ENCODE measurements at regions not wholly inside any gene's neighbourhood (a gene's known extent, or its start where the extent isn't known, plus 50 kb on each side); places are given as distances from the start of the nearest gene placed in this dataset.
"Not testable (repeated sequence)": the region's sequence is repeated elsewhere in the genome, so short reads cannot be mapped to it uniquely, and the experiment has no call there.

- H3K4me3 ChIP-seq (ENCODE audit: low read depth, low read length) = no peak overlapping the region
- WGBS = 93% methylated on average over 15 of the region's 15 CpGs
- no peak for DNase-seq (ENCODE audit: extremely low spot score)
- no peaks in the 10 kb centered on the region for H3K36me3 ChIP-seq (ENCODE audit: insufficient read depth)
- H3K4me1 ChIP-seq (ENCODE audit: insufficient read depth) = no peaks in the 10 kb centered on the region
- no peak overlapping the region for H3K27ac ChIP-seq (ENCODE audit: low read depth)
Measured at GRCh38 chr10:124320778-124321432, 97.8 kb downstream of the OAT start.

GRCh38 chr10:124319926-124320391 lies 98.8 kb downstream of the OAT start:
- DNase-seq (ENCODE audit: extremely low spot score) = no peak

GRCh38 chr10:124319520-124319919 lies 99.2 kb downstream of the OAT start:
- DNase-seq (ENCODE audit: extremely low spot score); H3K4me1 ChIP-seq (ENCODE audit: insufficient read depth); H3K4me3 ChIP-seq (ENCODE audit: low read depth, low read length); H3K27ac ChIP-seq (ENCODE audit: low read depth); H3K36me3 ChIP-seq (ENCODE audit: insufficient read depth): not testable (repeated sequence)

More at GRCh38 chr10:124319926-124320391, 98.8 kb downstream of the OAT start:
- H3K36me3 ChIP-seq (ENCODE audit: insufficient read depth) = no peaks in the 10 kb centered on the region
- no peaks in the 10 kb centered on the region for H3K4me1 ChIP-seq (ENCODE audit: insufficient read depth)
- WGBS = 88% methylated on average over 3 of the region's 3 CpGs
- no peak overlapping the region for H3K27ac ChIP-seq (ENCODE audit: low read depth)
- no peak overlapping the region for H3K4me3 ChIP-seq (ENCODE audit: low read depth, low read length)

DNA sequence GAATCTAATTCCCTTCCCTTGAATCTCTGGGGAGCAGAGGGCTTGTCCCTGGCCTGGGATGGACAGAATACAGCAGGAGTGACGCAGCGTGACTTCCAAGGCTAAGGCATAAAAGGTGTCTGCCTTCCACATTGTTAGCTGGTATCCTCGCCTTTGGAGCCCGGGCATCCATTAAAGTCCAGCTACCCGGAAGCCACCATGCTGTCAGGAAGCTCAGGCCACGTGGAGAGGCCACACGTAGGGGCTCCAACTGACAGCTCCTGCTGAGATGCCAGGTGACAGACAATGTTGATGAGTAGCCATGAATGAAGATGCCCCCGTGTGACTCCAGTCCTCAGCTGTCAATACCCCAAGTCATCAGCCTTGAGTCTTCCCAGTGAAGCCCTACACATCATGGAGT lies 99.9 kb downstream of the OAT start:
- no peak for DNase-seq (ENCODE audit: extremely low spot score)
- no peaks in the 10 kb centered on the region for H3K36me3 ChIP-seq (ENCODE audit: insufficient read depth)

DNA sequence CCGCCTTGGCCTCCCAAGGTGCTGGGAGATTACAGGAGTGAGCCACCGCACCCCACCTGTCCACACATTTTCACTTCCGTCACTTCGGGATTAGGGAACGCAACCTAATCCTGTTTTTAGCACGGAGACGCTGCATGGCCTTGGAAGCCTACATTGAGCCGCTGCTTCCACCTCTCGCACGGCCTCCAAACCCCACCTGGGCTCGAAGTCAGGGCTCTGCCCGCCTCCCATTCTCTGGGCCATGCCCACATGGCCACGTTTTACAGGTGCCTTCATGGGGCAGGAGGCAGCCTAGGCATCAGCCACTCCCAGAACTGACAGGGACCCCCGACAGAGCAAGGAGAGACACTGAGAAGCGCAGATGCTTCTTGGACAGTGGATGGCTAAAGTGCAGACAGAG lies 100.6 kb downstream of the OAT start:
- H3K4me3 ChIP-seq (ENCODE audit: low read depth, low read length) = no peak overlapping the region
- H3K36me3 ChIP-seq (ENCODE audit: insufficient read depth) = no peaks in the 10 kb centered on the region
- WGBS = 88% methylated on average over 15 of the region's 15 CpGs
- no peak for DNase-seq (ENCODE audit: extremely low spot score)
- H3K4me1 ChIP-seq (ENCODE audit: insufficient read depth) = no peaks in the 10 kb centered on the region
- no peak overlapping the region for H3K27ac ChIP-seq (ENCODE audit: low read depth)

More for the DNA sequence above, 99.9 kb downstream of the OAT start:
- Histone ChIP-seq H3K27ac (ENCODE audit: low read depth) (no peak overlapping the region), H3K4me3 (ENCODE audit: low read depth, low read length) (no peak overlapping the region), H3K4me1 (ENCODE audit: insufficient read depth) (no peaks in the 10 kb centered on the region)
- 93% methylated on average over 8 of the region's 8 CpGs for WGBS

- DNase-seq (ENCODE audit: extremely low spot score) = no peak
- H3K4me3 ChIP-seq (ENCODE audit: low read depth, low read length) = no peak overlapping the region
- H3K4me1 ChIP-seq (ENCODE audit: insufficient read depth) = no peaks in the 10 kb centered on the region
- 88% methylated on average over 4 of the region's 4 CpGs for WGBS
- no peak overlapping the region for H3K27ac ChIP-seq (ENCODE audit: low read depth)
- no peaks in the 10 kb centered on the region for H3K36me3 ChIP-seq (ENCODE audit: insufficient read depth)
Measured at GRCh38 chr10:124316326-124316725, 102.4 kb downstream of the OAT start.

DNA sequence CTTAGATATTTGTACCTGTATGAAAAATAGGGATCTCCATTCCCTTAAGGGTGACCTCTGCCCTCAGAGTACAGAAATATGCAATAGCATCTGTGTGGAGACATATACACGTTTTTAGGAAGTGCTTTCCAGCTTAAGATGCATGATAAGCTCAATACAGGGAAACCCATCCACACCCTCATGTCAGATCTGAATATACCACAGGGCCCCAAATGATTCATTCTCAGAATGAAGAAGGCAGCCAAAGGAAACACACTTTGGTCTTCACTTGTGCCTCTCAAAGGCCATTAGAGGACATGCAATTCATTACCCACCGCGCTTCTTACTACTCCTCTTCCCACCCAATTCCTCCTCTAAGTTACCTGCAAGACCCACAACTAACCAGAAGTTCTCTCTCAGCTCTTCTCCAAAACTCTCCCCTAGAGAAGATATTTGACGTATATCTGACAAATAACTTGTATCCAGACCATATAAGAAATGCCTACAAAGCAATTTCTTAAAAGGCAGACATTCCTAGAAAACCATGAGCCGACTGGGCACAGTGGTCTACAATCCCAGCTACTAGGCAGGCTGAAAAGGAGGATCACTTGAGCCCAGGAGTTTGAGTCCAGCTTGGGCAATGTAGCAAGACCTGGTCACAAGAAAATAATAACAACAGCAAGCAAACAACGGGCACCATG lies 103.0 kb downstream of the OAT start:
- no peak overlapping the region for H3K4me3 ChIP-seq (ENCODE audit: low read depth, low read length)
- DNase-seq (ENCODE audit: extremely low spot score) = no peak
- WGBS = 71% methylated on average over 6 of the region's 6 CpGs
- no peaks in the 10 kb centered on the region for H3K36me3 ChIP-seq (ENCODE audit: insufficient read depth)
- no peaks in the 10 kb centered on the region for H3K4me1 ChIP-seq (ENCODE audit: insufficient read depth)
- no peak overlapping the region for H3K27ac ChIP-seq (ENCODE audit: low read depth)

DNA sequence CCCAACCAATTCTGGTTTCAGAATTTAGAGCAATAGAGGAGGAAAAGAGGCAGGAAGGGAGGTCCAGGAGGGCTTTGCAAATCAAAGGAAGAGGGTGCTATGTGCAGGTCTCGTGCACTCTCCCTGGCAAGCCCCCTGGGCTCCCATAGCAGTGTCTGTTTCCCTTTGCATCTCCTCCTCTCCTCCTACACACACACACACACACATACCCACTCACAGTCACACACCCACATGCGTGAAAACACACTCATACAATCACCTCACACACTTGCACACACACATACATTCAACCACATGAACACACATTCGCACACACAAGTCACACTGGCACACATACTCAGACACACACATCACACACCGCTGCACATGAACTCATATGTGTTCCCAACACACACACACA lies 105.3 kb downstream of the OAT start:
- Histone ChIP-seq H3K27ac (ENCODE audit: low read depth) (no peak overlapping the region), H3K4me1 (ENCODE audit: insufficient read depth) (no peaks in the 10 kb centered on the region), H3K36me3 (ENCODE audit: insufficient read depth) (no peaks in the 10 kb centered on the region), H3K4me3 (ENCODE audit: low read depth, low read length) (no peak overlapping the region)
- 94% methylated on average over 4 of the region's 4 CpGs for WGBS
- no peak for DNase-seq (ENCODE audit: extremely low spot score)

- no peaks in the 10 kb centered on the region for H3K36me3 ChIP-seq (ENCODE audit: insufficient read depth)
- DNase-seq (ENCODE audit: extremely low spot score) = no peak
- no peaks in the 10 kb centered on the region for H3K4me1 ChIP-seq (ENCODE audit: insufficient read depth)
- H3K27ac ChIP-seq (ENCODE audit: low read depth) = no peak overlapping the region
- no peak overlapping the region for H3K4me3 ChIP-seq (ENCODE audit: low read depth, low read length)
- 88% methylated on average over 7 of the region's 7 CpGs for WGBS
Measured at GRCh38 chr10:124308811-124309210, 109.9 kb downstream of the OAT start.

DNA sequence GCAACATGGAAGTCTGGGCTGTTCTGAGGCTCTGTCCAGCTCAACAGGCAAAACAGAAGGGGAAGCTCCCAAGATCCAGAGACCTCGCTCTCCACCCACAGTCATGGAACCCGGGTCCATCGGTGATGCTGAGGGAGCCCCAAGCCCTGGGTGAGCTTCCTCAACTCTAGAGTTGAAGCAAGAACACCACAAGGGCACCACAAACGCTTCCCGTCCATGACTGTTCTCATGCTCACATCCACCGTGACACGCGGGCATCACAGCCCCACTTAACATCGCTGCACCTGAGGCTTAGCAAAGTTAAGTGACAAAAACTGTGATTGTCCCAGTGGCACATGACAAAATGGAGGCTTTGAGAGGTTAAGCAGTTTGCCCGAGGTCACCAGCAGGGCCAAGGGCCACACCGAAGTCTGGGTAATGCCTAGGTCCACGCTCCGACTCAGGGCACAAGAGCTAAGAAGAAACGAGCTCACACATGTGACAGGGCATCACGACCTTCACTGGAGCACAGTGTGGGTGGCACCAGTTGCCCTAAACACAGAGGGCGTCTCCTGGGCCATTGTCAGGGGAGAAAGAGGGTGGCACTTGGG lies 110.6 kb downstream of the OAT start:
- H3K36me3 ChIP-seq (ENCODE audit: insufficient read depth) = no peaks in the 10 kb centered on the region
- H3K27ac ChIP-seq (ENCODE audit: low read depth) = no peak overlapping the region
- no peaks in the 10 kb centered on the region for H3K4me1 ChIP-seq (ENCODE audit: insufficient read depth)
- no peak for DNase-seq (ENCODE audit: extremely low spot score)
- 88% methylated on average over 16 of the region's 16 CpGs for WGBS
- no peak overlapping the region for H3K4me3 ChIP-seq (ENCODE audit: low read depth, low read length)

- no peaks in the 10 kb centered on the region for H3K4me1 ChIP-seq (ENCODE audit: insufficient read depth)
- no peaks in the 10 kb centered on the region for H3K36me3 ChIP-seq (ENCODE audit: insufficient read depth)
- H3K4me3 ChIP-seq (ENCODE audit: low read depth, low read length) = no peak overlapping the region
- no peak for DNase-seq (ENCODE audit: extremely low spot score)
- 74% methylated on average over 17 of the region's 17 CpGs for WGBS
- H3K27ac ChIP-seq (ENCODE audit: low read depth) = no peak overlapping the region
Measured at GRCh38 chr10:124307591-124307990, 111.1 kb downstream of the OAT start.

DNA sequence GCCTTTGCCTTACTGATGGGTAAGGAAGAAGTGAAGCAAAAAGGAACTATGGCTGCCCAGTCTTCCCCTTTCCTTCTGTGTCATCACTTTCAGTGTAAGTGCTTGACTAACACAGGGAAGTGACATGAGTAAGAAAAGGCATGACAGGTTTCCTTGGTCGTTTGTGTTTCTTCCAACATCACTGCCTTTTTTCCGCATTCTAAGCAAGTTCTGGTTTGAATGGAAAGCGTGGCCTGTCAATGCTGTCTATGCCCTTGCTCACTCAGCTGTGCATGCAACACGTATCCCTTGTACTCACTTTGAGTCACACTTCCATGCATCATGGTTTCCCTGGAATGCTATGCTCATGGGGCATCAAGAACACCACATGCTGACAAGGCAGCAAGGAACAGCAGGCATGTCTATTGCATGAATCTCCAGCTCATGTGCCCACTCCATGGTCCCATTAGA lies 111.8 kb downstream of the OAT start:
- 80% methylated on average over 4 of the region's 4 CpGs for WGBS
- Histone ChIP-seq H3K4me3 (ENCODE audit: low read depth, low read length) (no peak overlapping the region), H3K36me3 (ENCODE audit: insufficient read depth) (no peaks in the 10 kb centered on the region), H3K4me1 (ENCODE audit: insufficient read depth) (no peaks in the 10 kb centered on the region), H3K27ac (ENCODE audit: low read depth) (no peak overlapping the region)
- DNase-seq (ENCODE audit: extremely low spot score) = no peak

GRCh38 chr10:124306520-124306919 lies 112.2 kb downstream of the OAT start:
- 56% methylated on average over 1 of the region's 1 CpG for WGBS

GRCh38 chr10:124305984-124306383 lies 112.7 kb downstream of the OAT start:
- Histone ChIP-seq H3K27ac (ENCODE audit: low read depth) (no peak overlapping the region), H3K4me3 (ENCODE audit: low read depth, low read length) (no peak overlapping the region), H3K36me3 (ENCODE audit: insufficient read depth) (no peaks in the 10 kb centered on the region), H3K4me1 (ENCODE audit: insufficient read depth) (no peaks in the 10 kb centered on the region)
- 93% methylated on average over 1 of the region's 1 CpG for WGBS
- DNase-seq (ENCODE audit: extremely low spot score) = no peak

More at GRCh38 chr10:124306520-124306919, 112.2 kb downstream of the OAT start:
- Histone ChIP-seq H3K4me1 (ENCODE audit: insufficient read depth) (no peaks in the 10 kb centered on the region), H3K27ac (ENCODE audit: low read depth) (no peak overlapping the region), H3K36me3 (ENCODE audit: insufficient read depth) (no peaks in the 10 kb centered on the region), H3K4me3 (ENCODE audit: low read depth, low read length) (no peak overlapping the region)
- DNase-seq (ENCODE audit: extremely low spot score) = no peak

Measured in urinary bladder (tissue), 3 donors.